ENCODE measurements at regions not wholly inside any gene's neighbourhood (a gene's known extent, or its start where the extent isn't known, plus 50 kb on each side); places are given as distances from the start of the nearest gene placed in this dataset.
"Not testable (repeated sequence)": the region's sequence is repeated elsewhere in the genome, so short reads cannot be mapped to it uniquely, and the experiment has no call there.

GRCh38 chr7:55261386-55261770 is 103.8 kb upstream of the LANCL2 start:
- Mint-ChIP-seq H3K27ac (no peak overlapping the region), H3K4me3 (ENCODE audit: low read depth) (no peak overlapping the region), H3K4me1 (ENCODE audit: low read depth) (peaks cover 16% of the 10 kb centered on the region), H3K27me3 (peaks cover 7% of the 10 kb centered on the region), H3K9me3 (ENCODE audit: low read depth) (no peaks in the 10 kb centered on the region), H3K36me3 (ENCODE audit: insufficient read depth) (no peaks in the 10 kb centered on the region)
- no peak for TF ChIP-seq CTCF (IDR thresholded peaks at IDR 0.05; ENCODE audit: unreplicated experiment)
- peak; percentile 6 for DNase-seq (ENCODE audit: low spot score, unreplicated experiment)

GRCh38 chr7:55265328-55265727 is 99.8 kb upstream of the LANCL2 start:
- not testable (repeated sequence) for DNase-seq (ENCODE audit: low spot score, unreplicated experiment); H3K9me3 Mint-ChIP-seq (ENCODE audit: low read depth); H3K27me3 Mint-ChIP-seq; H3K4me3 Mint-ChIP-seq (ENCODE audit: low read depth); H3K27ac Mint-ChIP-seq; H3K36me3 Mint-ChIP-seq (ENCODE audit: insufficient read depth)
- H3K4me1 Mint-ChIP-seq (ENCODE audit: low read depth), result peaks cover 26% of the 10 kb centered on the region

- Mint-ChIP-seq H3K4me1 (ENCODE audit: low read depth) (peaks cover 26% of the 10 kb centered on the region), H3K27me3 (no peaks in the 10 kb centered on the region), H3K4me3 (ENCODE audit: low read depth) (no peak overlapping the region), H3K36me3 (ENCODE audit: insufficient read depth) (no peaks in the 10 kb centered on the region), H3K27ac (peak overlapping the region; percentile 85), H3K9me3 (ENCODE audit: low read depth) (no peaks in the 10 kb centered on the region)
- no peak for TF ChIP-seq CTCF (IDR thresholded peaks at IDR 0.05; ENCODE audit: unreplicated experiment)
- DNase-seq (ENCODE audit: low spot score, unreplicated experiment), result no peak
Measured at GRCh38 chr7:55265836-55266642, 99.1 kb upstream of the LANCL2 start.

- peaks cover 16% of the 10 kb centered on the region for H3K4me1 Mint-ChIP-seq (ENCODE audit: low read depth)
- no peak overlapping the region for H3K27ac Mint-ChIP-seq
- DNase-seq (ENCODE audit: low spot score, unreplicated experiment), result no peak
- no peaks in the 10 kb centered on the region for H3K9me3 Mint-ChIP-seq (ENCODE audit: low read depth)
- no peak overlapping the region for H3K4me3 Mint-ChIP-seq (ENCODE audit: low read depth)
- peaks cover 6% of the 10 kb centered on the region for H3K27me3 Mint-ChIP-seq
- TF ChIP-seq CTCF (IDR thresholded peaks at IDR 0.05; ENCODE audit: unreplicated experiment), result peak; percentile 16
- no peaks in the 10 kb centered on the region for H3K36me3 Mint-ChIP-seq (ENCODE audit: insufficient read depth)
Measured at GRCh38 chr7:55271069-55271626, 94.0 kb upstream of the LANCL2 start.

GRCh38 chr7:55271661-55272060 is 93.5 kb upstream of the LANCL2 start:
- Mint-ChIP-seq H3K27ac (no peak overlapping the region), H3K9me3 (ENCODE audit: low read depth) (no peaks in the 10 kb centered on the region), H3K4me3 (ENCODE audit: low read depth) (no peak overlapping the region), H3K27me3 (peaks cover 6% of the 10 kb centered on the region), H3K36me3 (ENCODE audit: insufficient read depth) (no peaks in the 10 kb centered on the region), H3K4me1 (ENCODE audit: low read depth) (peaks cover 13% of the 10 kb centered on the region)
- TF ChIP-seq CTCF (IDR thresholded peaks at IDR 0.05; ENCODE audit: unreplicated experiment), result no peak
- DNase-seq (ENCODE audit: low spot score, unreplicated experiment), result no peak

- Mint-ChIP-seq H3K4me1 (ENCODE audit: low read depth) (peaks cover 8% of the 10 kb centered on the region), H3K9me3 (ENCODE audit: low read depth) (no peaks in the 10 kb centered on the region), H3K27ac (no peak overlapping the region), H3K4me3 (ENCODE audit: low read depth) (no peak overlapping the region), H3K27me3 (peaks cover 6% of the 10 kb centered on the region), H3K36me3 (ENCODE audit: insufficient read depth) (no peaks in the 10 kb centered on the region)
- DNase-seq (ENCODE audit: low spot score, unreplicated experiment), result no peak
- TF ChIP-seq CTCF (IDR thresholded peaks at IDR 0.05; ENCODE audit: unreplicated experiment), result no peak
Measured at GRCh38 chr7:55272328-55272727, 92.8 kb upstream of the LANCL2 start.

Data from progenitor cell of endocrine pancreas (in vitro differentiated cells).